Adrenal gland (tissue), 9 donors: ENCODE measurements at regions not wholly inside any gene's neighbourhood (a gene's known extent, or its start where the extent isn't known, plus 50 kb on each side); places are given as distances from the start of the nearest gene placed in this dataset.
A peak's percentile ranks its signal among the peaks of the same experiment; 100 is the strongest.

Experiments
- DNase-seq, 7 donors: peaks; one replicate each; pipeline ENCODE4 v3.0.0-alpha.2; 2019 to 2020
- H3K27ac ChIP-seq, 5 donors: fragments of 200-600 bp; sonication (generic) in 4 of 5; 1 replicate in 3 of 5; 2 replicates in 2 of 5; pipeline versions ENCODE4 v1.5.1 to v1.8.0; 2016 to 2020; ENCODE audit warnings: mild to moderate bottlenecking in 1 of 5
- H3K27me3 ChIP-seq: fragments of 200-600 bp; 2 replicates; pipeline ENCODE4 v1.8.0; 2021
- H3K36me3 ChIP-seq, 2 donors: fragments of 200-600 bp; replicated peaks in 1 of 2; 1 replicate in 1 of 2; 2 replicates in 1 of 2; pipeline versions ENCODE4 v1.5.1 to v1.8.0; 2018 to 2022
- H3K4me1 ChIP-seq, 2 donors: fragments of 200-600 bp; replicated peaks in 1 of 2; 1 replicate in 1 of 2; 2 replicates in 1 of 2; pipeline versions ENCODE4 v1.5.1 to v1.8.0; 2018 to 2021
- H3K4me3 ChIP-seq, 4 donors: fragments of 200-600 bp; sonication (generic) in 3 of 4; one replicate each; pipeline ENCODE4 v1.5.1; 2016 to 2018
- H3K9me3 ChIP-seq, 3 donors: fragments of 200-600 bp; sonication (generic) in 1 of 3; replicated peaks in 1 of 3; 1 replicate in 2 of 3; 2 replicates in 1 of 3; pipeline versions ENCODE4 v1.5.1 to v1.8.0; 2016 to 2021
- CTCF ChIP-seq, 6 experiments: fragments of 450-650 bp in 4 of 6; fragments of 200-600 bp in 2 of 6; sonication (generic) in 1 of 6; IDR thresholded peaks; 1 replicate in 5 of 6; 2 replicates in 1 of 6; pipeline versions ENCODE4 v1.5.1 to v1.8.0; 2016 to 2021; ENCODE audit warnings: antibody characterized with exemption in 6 of 6, mild to moderate bottlenecking in 2 of 6, moderate library complexity in 1 of 6
- POLR2A ChIP-seq, 2 donors: fragments of 450-650 bp; IDR thresholded peaks; one replicate each; pipeline ENCODE4 v1.6.1; 2017; ENCODE audit warnings: antibody characterized with exemption in 2 of 2, mild to moderate bottlenecking in 2 of 2, moderate library complexity in 1 of 2
- WGBS, 4 donors: extraction: QIAGEN DNeasy Blood & Tissue Kit in 2 of 4; methylation state at CpG; one replicate each; pipeline versions ENCODE4 v1.1.5 to v1.1.7; 2013 to 2017; 5-methylcytosine and 5-hydroxymethylcytosine counted together
- intact Hi-C, 2 donors: fragments of 100-400 bp; cut with DNase I; formaldehyde crosslinking; loops; one replicate each; pipeline versions ENCODE4 v1.14.1 to v1.15.0; 2022 to 2023
- donor health status: healthy with polysubstance abuse.
- donor health status: Bipolar disorder and iron deficiency.
- donor health status: DM: yes; HTN: yes; CAD: no.
- donor health status: DM: no; HTN: no; CAD: no.
- donor health status: DM: no; HTN: no; CAD: no.

DNA sequence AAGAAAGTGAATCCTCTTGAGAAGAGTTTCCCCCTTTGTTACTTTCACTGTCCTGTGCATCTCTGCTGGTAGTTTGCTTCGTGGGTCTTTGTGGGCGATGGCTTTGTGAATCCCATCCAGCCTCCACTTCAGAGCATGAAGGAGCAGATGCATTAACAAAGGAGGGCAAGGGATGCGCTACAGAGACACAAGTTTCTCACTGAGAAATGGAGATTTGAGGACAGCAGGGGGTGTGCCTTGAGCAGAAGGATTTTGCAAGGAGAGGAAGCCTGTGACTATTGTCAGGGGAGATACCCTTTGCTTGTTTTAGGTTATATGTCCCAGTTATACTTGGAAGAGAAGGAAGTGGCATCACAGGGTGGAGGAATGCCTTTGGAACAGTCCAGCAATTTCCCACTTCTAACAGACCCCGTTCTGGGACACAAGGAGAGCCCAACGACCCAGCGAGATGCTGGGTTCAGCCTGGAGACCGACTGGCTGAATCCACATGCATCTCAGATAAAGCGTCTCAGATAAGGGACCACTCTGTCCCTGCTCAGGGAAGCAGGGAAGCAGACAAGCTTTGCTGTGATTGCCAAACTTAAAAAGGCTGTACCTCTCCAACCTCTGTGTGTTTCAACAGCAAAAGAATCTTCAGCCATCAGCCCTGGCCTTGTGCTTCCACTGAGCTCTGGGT lies 314.6 kb upstream of the GATB start:
- Histone ChIP-seq H3K4me1 (peaks cover 5 to 13% of the 10 kb centered on the region in 2 donors), H3K27ac (no peak overlapping the region), H3K4me3 (no peak overlapping the region), H3K9me3 (no peaks in the 10 kb centered on the region), H3K36me3 (no peaks in the 10 kb centered on the region), H3K27me3 (no peaks in the 10 kb centered on the region)
- WGBS, 4 donors = 72 to 83% (median 79%) methylated on average over 8 of the region's 8 CpGs
- no peak for DNase-seq
- intact Hi-C loops = no loop called here
- TF ChIP-seq CTCF (IDR thresholded peaks at IDR 0.05) = no peak
- no peak for TF ChIP-seq POLR2A (IDR thresholded peaks at IDR 0.05)

DNA sequence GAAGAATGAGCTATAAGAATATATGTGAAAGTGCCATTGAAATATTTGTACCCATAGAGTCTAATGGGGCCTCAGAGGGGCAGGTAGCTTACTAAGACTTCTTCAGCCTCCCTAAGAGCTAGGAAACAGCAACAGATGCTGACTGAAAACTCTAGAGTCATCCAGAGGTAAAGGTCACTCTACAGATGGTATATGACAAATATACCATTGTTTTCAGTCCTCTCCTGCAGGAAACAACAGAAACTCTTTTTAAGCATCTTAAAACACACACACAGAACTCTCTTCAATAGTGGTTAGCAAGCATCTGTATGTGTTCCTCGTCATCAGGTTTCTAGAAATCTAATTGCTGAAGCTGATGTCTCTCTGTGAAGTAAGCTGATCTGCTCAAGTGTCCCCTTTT lies 313.8 kb upstream of the GATB start:
- TF ChIP-seq CTCF (IDR thresholded peaks at IDR 0.05) (no peak), POLR2A (IDR thresholded peaks at IDR 0.05) (no peak)
- no peak overlapping the region for H3K27ac ChIP-seq
- no peaks in the 10 kb centered on the region for H3K9me3 ChIP-seq
- no peak for DNase-seq
- 71 to 85% (median 84%) methylated on average over 1 of the region's 1 CpG for WGBS, 4 donors
- H3K36me3 ChIP-seq = no peaks in the 10 kb centered on the region
- H3K4me3 ChIP-seq = no peak overlapping the region
- no peaks in the 10 kb centered on the region for H3K27me3 ChIP-seq
- intact Hi-C loops = no loop called here
- peaks cover 5 to 13% of the 10 kb centered on the region in 2 donors for H3K4me1 ChIP-seq

DNA sequence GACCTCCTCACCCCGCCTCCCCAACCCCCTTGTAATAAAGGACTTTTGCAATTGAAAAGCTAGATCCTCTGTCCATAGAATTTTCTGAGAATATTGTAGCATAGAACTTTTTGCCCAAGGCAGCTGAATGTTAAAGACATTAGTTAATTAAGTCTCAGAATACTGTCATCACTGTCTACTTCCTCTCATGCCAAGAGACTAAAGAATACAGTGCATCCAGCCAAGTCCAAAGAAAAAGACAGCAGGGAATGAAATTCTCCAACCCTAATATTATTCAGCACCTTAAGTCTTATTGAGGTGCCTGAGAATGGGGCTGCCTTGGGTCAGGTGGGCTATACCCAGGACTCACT lies 313.3 kb upstream of the GATB start:
- intact Hi-C loops = no loop called here
- Histone ChIP-seq H3K36me3 (no peaks in the 10 kb centered on the region), H3K4me3 (no peak overlapping the region), H3K9me3 (no peaks in the 10 kb centered on the region), H3K27ac (peak overlapping the region in 1 of 5 donors; percentile 30), H3K27me3 (no peaks in the 10 kb centered on the region), H3K4me1 (peaks cover 5 to 13% of the 10 kb centered on the region in 2 donors)
- DNase-seq = no peak
- 30 to 46% (median 41%) methylated on average over 1 of the region's 1 CpG for WGBS, 4 donors
- no peak for TF ChIP-seq CTCF (IDR thresholded peaks at IDR 0.05)
- TF ChIP-seq POLR2A (IDR thresholded peaks at IDR 0.05) = no peak

- no peaks in the 10 kb centered on the region for H3K9me3 ChIP-seq
- H3K4me1 ChIP-seq = peaks cover 5 to 13% of the 10 kb centered on the region in 2 donors
- peak overlapping the region in 1 of 5 donors; percentile 30 for H3K27ac ChIP-seq
- H3K4me3 ChIP-seq = no peak overlapping the region
- intact Hi-C loops = no loop called here
- DNase-seq = peak; percentile 57 to 90 (median 85)
- no peaks in the 10 kb centered on the region for H3K36me3 ChIP-seq
- 38 to 49% (median 42%) methylated on average over 8 to 9 of the region's 9 CpGs for WGBS, 4 donors
- H3K27me3 ChIP-seq = no peaks in the 10 kb centered on the region
- TF ChIP-seq POLR2A (IDR thresholded peaks at IDR 0.05) = no peak
- TF ChIP-seq CTCF (IDR thresholded peaks at IDR 0.05) = no peak
These were observed 312.7 kb upstream of the GATB start for GRCh38 chr4:152073351-152074087.
